ENCODE measurements at regions not wholly inside any gene's neighbourhood (a gene's known extent, or its start where the extent isn't known, plus 50 kb on each side); places are given as distances from the start of the nearest gene placed in this dataset.
"Not testable (repeated sequence)": the region's sequence is repeated elsewhere in the genome, so short reads cannot be mapped to it uniquely, and the experiment has no call there.

DNA sequence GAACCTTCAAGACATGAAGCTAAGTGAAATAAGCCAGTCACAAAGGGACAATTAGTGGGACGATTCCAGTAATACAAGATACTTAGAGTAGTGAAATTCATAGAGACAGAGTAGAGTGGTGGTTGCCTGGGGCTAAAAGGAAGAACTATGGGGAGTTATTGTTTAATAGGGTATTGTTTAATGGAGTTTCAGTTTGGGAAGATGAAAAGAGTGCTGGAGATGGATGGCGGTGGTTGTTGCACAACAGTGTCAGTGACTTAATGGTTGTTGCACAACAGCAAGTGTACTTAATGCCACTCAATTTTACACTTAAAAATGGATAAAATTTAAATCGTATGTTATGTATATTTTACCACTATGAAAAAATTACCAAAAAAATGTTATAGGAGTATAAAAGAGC is 209.7 kb upstream of the TENT5A start:
- DNase-seq (ENCODE audit: low spot score) = no peak

DNA sequence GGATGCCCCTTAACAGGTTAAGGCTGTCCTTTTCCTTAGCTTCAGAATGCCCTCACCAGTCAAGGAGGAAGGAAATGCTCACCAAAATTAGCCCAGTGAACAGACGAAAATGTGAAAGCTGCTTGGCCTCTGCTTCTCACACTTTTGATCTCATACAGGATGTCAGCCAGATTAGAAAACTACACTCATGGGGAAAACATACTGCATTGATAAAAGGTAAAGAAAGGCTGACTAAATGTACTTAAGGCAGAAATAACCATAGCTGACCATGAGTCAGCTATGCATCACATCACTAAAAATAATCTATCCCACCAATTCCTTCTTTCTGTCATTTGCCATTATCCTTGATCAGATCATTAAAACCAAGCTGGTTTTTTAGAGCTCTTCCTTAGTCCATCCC is 198.4 kb upstream of the TENT5A start:
- no peak for DNase-seq (ENCODE audit: low spot score)

DNA sequence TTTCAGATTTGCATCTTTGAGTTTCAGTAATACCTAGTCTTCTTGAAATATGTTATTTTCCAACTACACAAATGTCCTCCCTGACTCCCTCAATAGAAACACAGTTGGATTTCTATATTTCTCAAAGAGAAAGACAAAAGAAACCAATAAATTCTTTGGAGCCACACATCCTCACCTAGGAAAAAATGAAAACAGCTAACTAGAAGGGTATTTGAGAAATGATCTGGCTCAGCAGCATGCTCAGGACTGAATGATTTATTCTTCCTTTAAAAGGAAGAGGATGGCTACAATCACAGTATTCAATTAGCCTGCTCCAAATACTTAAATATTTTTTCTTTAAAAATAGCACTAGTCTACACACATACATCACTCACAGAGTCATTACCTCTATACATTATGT is 196.4 kb upstream of the TENT5A start:
- no peak for DNase-seq (ENCODE audit: low spot score)

DNA sequence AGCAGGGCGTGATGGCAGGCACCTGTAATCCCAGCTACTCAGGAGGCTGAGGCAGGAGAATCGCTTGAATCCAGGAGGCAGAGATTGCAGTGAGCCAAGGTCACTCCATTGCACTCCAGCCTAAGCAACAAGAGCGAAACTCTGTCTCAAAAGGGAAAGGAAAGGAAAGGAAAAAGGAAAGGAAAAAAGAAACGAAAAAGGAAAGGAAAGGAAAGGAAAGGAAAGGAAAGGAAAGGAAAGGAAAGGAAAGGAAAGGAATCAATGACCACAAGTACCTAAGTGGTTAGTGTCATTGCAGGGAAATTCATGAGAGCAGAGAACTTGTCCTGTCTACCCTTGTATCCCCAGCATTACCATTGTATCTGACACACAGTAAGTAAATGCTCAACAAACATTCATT is 195.7 kb upstream of the TENT5A start:
- DNase-seq (ENCODE audit: low spot score) = not testable (repeated sequence)

DNA sequence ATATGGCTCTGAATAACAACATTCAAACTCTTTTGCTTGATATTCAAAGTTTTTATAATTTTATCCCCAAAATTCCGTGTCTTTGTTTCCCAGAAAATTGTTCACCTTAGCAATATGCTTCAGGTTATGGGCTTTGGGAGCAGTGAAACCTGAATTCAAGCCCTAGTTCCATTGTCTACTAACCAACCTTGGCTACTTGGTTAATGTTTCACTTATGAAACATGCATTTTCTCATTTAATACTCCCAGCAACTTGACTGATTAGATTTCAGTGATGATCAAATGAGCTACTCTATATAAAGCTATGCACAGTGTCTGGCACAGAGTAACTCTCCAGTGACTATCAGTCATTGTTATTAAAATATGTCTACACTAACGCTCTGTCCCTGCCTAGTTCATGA is 192.2 kb upstream of the TENT5A start:
- no peak for DNase-seq (ENCODE audit: low spot score)

DNA sequence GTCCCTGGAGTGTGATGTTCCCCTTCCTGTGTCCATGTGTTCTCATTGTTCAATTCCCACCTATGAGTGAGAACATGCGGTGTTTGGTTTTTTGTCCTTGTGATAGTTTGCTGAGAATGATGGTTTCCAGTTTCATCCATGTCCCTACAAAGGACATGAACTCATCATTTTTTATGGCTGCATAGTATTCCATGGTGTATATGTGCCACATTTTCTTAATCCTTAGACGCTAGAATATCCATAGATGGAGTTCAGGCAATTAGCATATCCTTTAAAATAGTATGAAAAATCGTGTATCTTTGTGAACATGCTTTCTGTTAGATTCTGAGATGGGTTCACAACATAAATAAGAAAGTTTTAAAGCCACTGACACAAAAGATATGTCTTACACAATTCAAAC is 190.4 kb upstream of the TENT5A start:
- DNase-seq (ENCODE audit: low spot score) = not testable (repeated sequence)

DNA sequence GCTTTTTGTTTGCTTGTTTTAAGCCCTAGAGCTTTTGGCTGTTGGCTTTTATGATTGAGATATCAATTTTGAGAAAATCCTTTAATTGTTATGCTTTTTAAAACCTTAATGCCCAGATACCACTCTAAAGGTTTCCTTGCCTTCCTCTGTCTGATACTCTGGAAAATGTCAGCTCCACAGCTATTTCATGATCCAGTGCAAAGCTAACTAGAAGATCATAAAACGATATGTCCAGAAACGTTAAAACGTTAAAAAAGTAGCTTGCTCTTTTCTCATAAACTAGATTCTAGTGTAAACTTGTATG is 189.5 kb upstream of the TENT5A start:
- DNase-seq (ENCODE audit: low spot score) = no peak

DNA sequence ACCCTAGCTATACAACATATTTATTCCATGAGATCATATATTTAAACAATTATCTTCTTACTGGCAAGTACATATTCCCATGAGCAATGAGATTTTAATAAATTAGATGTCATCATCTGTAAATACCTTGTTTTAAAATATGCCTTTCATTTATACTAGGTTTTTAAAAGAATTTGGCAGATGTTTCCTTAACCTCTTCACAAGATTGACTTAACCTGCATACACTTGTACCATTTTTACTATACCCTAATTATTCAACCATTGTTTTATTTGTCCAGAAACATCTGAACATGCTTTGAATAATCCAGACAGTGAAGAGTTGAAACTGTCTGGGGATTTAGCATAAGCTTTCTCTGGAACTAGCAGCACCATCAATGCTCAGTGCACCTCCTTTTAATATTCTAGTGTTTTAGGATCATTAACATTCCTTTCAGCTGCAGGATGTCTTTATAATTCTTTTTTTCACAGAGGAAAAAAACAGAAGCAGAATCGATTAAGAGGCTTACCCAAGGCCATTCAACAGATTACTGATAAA is 188.0 kb upstream of the TENT5A start:
- DNase-seq (ENCODE audit: low spot score) = no peak

DNA sequence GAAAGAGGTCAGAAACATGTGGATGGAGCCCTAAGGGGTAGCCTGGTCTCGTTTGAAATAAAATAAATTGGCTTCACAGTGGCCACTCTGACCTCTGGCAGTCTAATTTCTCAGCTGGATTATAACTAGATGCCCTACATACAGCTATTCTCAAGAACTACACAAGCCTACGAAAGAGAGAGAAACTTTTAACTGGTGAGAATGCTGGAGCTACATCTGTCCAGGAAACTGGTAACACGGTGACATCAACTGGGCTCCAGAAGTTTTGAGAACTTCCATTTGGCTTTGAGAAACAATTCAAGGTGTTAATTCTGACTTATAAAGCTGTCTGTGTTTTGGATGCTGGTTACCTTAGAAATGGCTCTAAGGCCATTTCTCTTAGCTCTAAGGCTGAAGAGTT is 187.3 kb upstream of the TENT5A start:
- DNase-seq (ENCODE audit: low spot score) = no peak

DNA sequence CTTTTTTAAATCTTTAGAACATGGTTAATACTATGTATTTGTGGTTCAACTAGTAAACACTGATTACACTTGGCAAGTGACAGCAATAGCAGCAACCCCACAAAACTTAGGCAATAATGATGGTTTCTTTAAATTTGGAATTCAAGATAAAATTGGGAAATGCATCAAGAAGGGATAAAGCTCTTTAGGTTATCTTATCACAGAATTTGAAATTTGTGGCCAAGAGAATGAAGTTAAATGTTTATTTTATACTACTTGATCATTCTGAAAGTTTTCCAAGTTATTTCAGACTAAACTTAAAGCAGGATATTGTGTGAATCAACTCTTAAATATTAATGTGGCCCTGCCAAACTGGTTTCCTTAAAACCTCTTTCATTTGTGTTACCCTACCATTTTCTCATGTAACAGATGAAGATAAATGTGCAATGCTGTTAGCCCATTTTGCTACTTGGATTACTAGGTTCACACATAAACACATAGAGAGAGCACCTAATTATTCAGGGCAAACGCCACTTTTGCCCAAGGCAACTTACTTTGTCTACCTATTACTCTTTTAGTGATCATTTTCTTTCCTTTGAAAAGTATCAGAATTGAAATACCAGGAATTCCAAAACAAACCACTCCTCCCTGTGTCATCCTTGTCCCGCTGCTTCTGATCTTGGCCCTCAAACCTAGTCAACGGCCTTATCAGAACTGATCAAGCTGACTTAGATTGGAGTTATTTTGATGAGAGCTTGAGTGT is 186.7 kb upstream of the TENT5A start:
- no peak for DNase-seq (ENCODE audit: low spot score)

DNA sequence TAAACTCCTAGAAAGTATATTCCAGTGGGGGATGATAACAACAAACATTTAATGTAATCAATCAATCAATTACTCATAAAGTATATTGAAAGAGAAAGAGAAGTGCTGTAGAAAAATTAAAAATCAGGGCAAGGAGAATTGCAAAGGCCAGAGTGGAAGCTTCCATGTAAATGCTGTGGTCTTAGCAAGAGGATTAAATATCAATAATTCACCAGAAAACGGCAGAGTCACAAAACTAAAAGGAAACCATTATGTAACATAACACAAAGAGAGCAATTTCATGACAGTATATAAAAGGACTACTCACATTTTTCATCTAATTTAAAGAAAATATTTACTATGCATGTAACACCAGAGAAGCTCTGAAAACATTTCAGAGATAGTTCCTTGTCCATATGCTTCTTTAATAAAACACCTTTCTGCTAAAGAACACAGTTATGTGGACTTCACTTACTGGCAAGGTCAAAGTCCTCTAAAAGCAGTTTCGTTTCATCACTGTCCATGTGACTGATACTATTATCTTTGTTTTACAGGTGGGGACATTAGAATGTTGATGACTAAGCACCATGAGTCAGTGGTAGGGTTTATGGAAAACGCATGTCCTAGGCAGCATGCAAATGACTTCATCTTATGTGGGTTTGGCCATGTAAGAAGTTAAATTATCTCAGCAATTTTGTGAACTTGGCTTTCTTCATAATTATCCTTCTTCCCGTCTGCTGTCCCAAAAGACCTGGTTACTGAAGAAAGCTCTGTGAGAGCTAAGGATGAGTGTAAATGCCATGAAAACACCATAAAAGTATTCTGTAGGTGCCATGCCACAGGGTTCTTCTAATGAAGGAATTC is 185.8 kb upstream of the TENT5A start:
- DNase-seq (ENCODE audit: low spot score) = no peak

DNA sequence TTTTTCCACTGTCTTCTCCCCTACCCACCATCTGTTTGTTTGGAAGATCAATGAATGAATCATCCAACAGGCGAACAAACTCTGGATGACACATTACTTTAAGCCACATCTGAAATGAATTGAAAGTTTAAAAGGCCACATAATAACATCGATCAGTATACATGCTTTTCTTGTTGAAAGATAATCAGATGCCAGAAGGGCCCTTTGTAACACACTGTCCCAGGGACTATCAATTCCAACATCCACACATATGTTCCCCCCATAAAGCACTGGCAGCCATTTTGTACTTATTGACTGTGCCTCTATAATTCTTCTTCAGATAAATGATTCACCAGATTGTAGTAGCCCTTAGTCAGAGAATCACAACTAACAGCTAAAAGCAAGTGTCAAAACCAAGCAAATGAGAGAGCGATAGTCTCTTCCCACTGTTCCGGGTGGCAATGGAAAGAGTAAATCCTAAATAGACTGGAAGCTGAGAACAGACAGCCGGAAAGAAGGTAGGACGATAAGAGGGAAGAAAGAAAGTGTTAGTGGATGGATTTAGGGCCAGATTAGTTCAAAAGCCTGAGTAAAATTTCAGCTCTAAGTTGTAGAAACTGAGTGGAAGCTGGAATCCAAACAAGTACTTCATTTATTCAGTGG is 184.9 kb upstream of the TENT5A start:
- DNase-seq (ENCODE audit: low spot score) = no peak

DNA sequence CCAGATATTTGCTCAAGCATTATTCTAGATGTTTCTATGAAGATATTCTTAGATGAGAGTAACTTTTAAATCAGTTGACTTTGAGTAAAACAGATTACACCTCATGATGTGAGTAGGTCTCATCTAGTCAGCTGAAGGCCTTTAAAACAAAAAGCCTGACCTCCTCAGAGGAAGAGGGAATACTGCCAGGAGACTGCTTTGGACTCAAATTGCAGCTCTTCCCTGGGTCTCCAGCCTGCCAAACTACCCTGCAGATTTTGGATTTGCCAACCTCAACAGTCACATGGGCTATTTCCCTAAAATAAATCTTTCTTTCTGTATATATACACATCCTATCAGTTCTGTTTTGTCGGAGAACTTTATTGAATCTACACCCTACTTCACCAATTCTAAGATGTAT is 182.5 kb upstream of the TENT5A start:
- DNase-seq (ENCODE audit: low spot score) = no peak

DNA sequence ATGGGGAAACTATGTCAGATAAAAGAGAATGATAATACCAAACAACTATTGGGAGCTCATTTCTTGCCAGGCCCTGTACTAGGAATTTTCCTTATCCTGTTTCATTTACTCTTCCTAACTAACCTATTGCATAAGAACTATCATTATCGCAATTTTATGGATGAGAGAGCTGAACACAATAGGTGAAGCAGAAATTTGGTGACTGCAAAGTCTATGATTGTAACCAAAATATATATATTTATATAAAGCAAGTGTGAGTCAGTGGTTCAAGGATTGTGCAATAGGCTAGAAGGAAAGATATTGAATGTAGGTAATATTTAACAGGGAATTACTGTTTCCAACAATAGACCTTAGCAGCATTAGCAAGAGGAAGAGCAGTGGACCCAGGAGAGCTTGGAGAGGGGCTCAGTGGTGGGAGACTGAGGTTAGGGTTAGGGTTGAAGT is 181.1 kb upstream of the TENT5A start:
- DNase-seq (ENCODE audit: low spot score) = no peak

DNA sequence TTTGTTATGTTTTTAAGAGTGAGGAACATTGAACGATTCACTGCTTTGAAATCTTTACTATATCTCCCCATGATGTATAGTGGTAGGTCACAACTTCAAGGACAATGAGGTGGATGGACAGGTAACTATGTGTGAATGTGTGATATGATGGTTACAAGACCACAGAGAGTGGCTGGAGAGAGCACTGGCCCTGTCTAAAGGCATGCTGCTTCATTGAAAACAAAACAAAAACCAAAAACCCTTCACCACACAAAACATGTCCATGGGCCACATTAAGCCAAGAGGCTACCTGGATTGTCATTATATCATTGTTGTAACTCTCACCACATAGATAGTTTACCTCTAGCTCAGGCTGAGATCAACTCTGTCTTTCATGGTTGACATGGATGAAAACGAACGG is 180.6 kb upstream of the TENT5A start:
- no peak for DNase-seq (ENCODE audit: low spot score)

DNA sequence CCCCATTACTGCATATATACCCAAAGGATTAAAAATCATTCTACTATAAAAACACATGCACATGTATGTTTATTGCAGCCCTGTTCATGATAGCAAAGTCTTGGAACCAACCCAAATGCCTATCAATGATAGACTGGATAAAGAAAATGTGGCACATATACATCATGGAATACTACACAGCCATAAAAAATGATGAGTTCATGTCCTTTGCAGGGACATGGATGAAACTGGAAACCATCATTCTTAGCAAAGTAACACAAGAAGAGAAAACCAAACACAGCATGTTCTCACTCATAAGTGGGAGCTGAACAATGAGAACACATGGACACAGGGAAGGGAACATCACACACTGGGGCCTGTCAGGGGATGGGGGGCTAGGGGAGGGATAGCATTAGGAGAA is 180.0 kb upstream of the TENT5A start:
- not testable (repeated sequence) for DNase-seq (ENCODE audit: low spot score)

DNA sequence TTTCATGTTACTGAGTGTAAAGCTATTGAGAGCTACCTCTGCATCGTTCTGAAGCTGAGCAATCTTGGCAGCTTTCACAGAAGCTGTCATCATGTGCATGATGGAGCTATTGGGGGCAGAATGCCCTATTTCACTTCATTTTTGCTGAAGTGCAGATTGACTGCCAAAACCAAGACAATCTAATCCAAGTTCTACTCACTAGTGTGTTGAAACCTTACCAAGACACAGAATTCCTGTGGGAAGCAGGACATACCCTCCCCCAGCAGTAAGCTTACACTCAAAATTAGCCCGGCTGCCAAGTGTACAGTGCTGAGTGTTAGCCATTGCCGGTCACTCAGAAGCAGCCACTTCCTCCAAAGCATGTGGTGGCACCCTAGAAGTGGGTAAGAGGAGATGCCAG is 177.3 kb upstream of the TENT5A start:
- no peak for DNase-seq (ENCODE audit: low spot score)

DNA sequence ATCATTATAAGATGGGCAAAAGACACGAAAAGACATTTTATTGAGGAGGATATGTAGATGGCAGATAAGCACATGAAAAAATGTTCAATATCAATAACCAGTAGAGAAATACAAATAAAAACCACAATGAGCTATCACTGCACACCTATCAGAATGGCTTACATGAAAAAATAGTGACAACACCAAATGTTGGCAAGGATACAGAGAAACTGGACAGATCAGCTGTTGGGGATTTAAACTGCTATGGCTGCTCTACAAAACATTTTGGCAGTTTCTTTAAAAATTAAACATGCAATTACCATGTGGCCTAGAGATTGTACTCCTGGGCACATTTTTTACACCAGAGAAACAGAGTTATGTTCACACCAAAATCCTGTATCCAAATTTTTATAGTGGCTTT is 172.7 kb upstream of the TENT5A start:
- no peak for DNase-seq (ENCODE audit: low spot score)

DNA sequence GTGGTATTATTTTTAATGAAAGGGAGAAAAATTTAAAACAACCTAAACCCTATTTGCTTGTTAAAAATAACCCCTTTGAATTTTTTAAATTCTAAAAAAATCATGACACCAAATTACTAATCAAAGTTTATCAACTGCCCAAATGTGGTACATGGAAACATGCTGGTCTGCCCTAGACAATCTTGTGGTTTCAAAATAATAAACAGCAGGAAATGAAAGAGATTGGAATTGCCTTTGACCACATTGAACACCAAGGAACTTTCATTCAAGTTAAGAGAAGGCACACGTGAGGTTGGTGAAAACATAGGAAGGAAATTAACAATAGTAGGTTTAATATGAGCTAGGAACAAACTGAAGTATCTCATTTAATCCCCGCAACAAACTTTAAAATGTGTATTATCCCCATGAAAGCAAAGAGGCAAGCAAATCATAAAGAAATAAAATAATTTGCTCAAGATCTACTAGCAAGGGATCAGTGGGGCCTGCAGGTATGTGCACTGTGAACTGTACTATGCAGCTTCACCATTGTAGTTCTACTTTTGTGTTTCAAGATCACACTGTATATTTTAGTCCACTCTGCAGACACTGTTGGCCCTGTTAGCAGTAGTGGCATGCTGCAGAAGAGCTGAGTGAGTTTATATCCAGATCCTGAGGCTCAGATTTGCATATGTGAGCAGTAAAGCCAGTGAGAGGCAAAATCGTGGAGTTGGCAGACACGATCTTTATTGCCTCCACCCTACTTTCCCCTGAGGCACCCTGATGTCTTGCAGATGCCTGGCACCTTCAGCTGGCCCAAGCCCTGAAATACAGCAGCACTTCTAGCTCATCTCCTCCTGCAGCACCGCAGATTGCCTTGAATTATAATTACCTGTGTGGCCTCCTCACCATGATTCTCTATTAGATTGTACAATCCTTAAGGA is 157.8 kb upstream of the TENT5A start:
- DNase-seq (ENCODE audit: low spot score) = no peak

DNA sequence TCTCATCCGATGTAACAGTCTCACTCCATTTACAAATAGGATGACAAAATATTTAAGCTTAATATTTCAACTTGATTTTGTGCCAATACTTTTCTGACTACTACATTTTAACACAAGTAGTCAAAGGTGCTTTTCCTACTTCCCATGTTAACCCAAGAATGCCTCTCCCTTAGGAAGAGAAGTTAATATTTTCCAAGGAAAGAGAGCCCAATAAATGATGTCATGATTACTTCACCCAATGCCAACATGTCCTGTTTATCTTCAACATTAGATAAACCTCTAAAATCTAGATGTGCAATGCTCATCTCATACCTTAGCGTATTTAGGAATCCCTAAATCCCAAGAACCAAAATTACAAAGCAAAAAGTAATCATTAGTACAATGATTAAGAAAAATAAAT is 156.7 kb upstream of the TENT5A start:
- DNase-seq (ENCODE audit: low spot score) = no peak

DNA sequence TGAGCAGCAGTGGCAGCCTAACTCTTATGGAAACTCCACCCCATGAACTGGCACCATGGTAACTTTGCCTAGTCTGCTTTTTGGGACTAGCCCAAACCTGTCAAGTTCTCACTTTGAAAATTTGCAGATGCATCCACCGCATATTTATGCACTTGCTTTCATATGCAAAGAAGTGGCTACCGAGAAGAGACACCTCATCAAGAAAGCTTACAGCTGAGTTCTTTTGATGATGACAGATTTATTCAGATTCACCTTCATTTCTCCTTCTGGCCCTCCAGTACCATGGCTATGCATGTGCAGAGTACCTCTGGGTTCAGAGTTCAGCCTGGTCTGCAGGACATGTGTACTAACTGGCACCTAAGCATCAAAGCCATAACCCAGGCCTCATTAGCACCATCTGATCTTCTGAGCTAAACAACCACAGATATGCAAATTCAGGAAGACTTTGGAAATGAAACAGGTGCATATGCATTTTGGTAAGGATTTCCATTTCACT is 154.3 kb upstream of the TENT5A start:
- no peak for DNase-seq (ENCODE audit: low spot score)

DNA sequence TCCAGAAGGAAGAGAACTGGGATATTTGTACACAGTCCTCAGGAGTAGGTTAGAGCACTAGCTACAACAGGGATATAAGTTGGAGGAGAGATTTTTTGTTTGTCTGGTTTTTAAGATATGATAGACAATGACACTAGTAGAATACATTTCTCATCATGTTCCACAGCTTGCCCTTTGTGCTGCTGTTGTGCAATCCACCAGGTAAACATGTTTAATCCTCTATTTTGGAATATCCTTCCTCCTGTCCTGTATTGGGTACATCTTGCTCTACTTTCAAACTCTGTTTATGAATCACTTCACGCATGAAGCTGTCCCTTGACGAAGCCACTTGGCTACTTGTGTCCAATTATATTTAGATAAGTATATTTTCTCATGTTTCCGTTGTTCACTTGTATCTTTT is 153.6 kb upstream of the TENT5A start:
- DNase-seq (ENCODE audit: low spot score) = no peak
